Neural cell (in vitro differentiated cells): ENCODE measurements at regions not wholly inside any gene's neighbourhood (a gene's known extent, or its start where the extent isn't known, plus 50 kb on each side); places are given as distances from the start of the nearest gene placed in this dataset.

Experiments used
- CTCF ChIP-seq: fragments of 450-650 bp; IDR thresholded peaks from 2 replicates; pipeline ENCODE4 v1.5.1; 2014; ENCODE audit warnings: antibody characterized with exemption, mild to moderate bottlenecking, moderate library complexity; ENCODE audit not compliant: poor library complexity, severe bottlenecking
- EP300 ChIP-seq: fragments of 450-650 bp; conservative IDR thresholded peaks from 2 replicates; pipeline ENCODE4 v1.6.1; 2014; ENCODE audit warnings: antibody characterized with exemption, mild to moderate bottlenecking, moderate library complexity; ENCODE audit not compliant: poor library complexity, severe bottlenecking
- RAD21 ChIP-seq: fragments of 450-650 bp; conservative IDR thresholded peaks from 2 replicates; pipeline ENCODE4 v1.6.1; 2014; ENCODE audit warnings: antibody characterized with exemption, mild to moderate bottlenecking, moderate library complexity
- TAF1 ChIP-seq: IDR thresholded peaks from 2 replicates; pipeline ENCODE4 v1.6.1; 2012; ENCODE audit warnings: low read depth

- TF ChIP-seq CTCF (no peak), RAD21 (no peak), EP300 (no peak), TAF1 (no peak)
Observed at GRCh38 chr21:29405503-29406122, 106.9 kb downstream of the BACH1 start.
